GM12878 (cell line): ENCODE measurements at regions not wholly inside any gene's neighbourhood (a gene's known extent, or its start where the extent isn't known, plus 50 kb on each side); places are given as distances from the start of the nearest gene placed in this dataset.

Source experiments
- ATAC-seq: fragments of 200-7000 bp; cut with Tn5 transposase; 3 replicates; pipeline ENCODE4 v1.9.1; 2020; ENCODE audit warnings: mild to moderate bottlenecking, moderate library complexity
- BruUV-seq: library from RNA; stranded (reverse); fragments of 400-500 nt; replicated peaks from 2 replicates; lab custom pipeline; 2021; lab: Mats Ljungman, UMichigan
- CTCF ChIA-PET: fragments of 300-600 bp; sonication (Branson Sonifier 250); formaldehyde crosslinking; extraction: SDS; loops from one replicate; lab custom pipeline; 2021; ENCODE audit warnings: inconsistent platforms; lab: Yijun Ruan, JAX
- POLR2A ChIA-PET: fragments of 350-600 bp; formaldehyde crosslinking; extraction: SDS; loops from one replicate; lab custom pipeline; 2021; ENCODE audit warnings: inconsistent platforms; lab: Charles Lee
- RAD21 ChIA-PET: fragments of 300-600 bp; sonication (Branson Sonifier 250); formaldehyde crosslinking; loops from one replicate; lab custom pipeline; 2023; ENCODE audit warnings: antibody characterized with exemption; ENCODE audit not compliant: unreplicated experiment; lab: Charles Lee
- SMC1A ChIA-PET: fragments of 300-600 bp; sonication (Branson Sonifier 250); formaldehyde crosslinking; loops from one replicate; lab custom pipeline; 2023; ENCODE audit not compliant: unreplicated experiment, uncharacterized antibody; lab: Charles Lee
- DNase-seq: peaks from one replicate; pipeline ENCODE4 v3.0.0-alpha.2; 2011; ENCODE audit warnings: low read depth, low spot score
- FAIRE-seq: peaks from 3 replicates; lab custom pipeline; 2011; peaks lifted over from hg19 to GRCh38; lab: Jason Lieb, UNC
- H2AFZ ChIP-seq: 2 replicates; pipeline ENCODE4 v1.6.0; 2011; ENCODE audit warnings: low read depth, low read length, control low read depth; ENCODE audit not compliant: control insufficient read depth
- H3K27ac ChIP-seq: 2 replicates; pipeline ENCODE4 v1.5.1; 2011; ENCODE audit warnings: control low read depth; ENCODE audit not compliant: control insufficient read depth, insufficient read depth
- H3K27me3 ChIP-seq, 2 experiments: replicated peaks in 1 of 2; 2 replicates each; pipeline versions ENCODE4 v1.6.0 to v1.6.1; 2011; ENCODE audit warnings: low read length in 1 of 2; ENCODE audit not compliant: control insufficient read depth in 2 of 2, insufficient read depth in 2 of 2
- H3K36me3 ChIP-seq, 2 experiments: 2 replicates each; pipeline ENCODE4 v1.5.1; 2011; ENCODE audit warnings: low read length in 1 of 2; ENCODE audit not compliant: control insufficient read depth in 2 of 2, insufficient read depth in 2 of 2
- H3K4me1 ChIP-seq: 2 replicates; pipeline ENCODE4 v1.6.1; 2011; ENCODE audit warnings: mild to moderate bottlenecking, low read length, moderate library complexity, mixed read lengths; ENCODE audit not compliant: control insufficient read depth, insufficient read depth
- H3K4me2 ChIP-seq: 2 replicates; pipeline ENCODE4 v1.6.0; 2011; ENCODE audit warnings: control low read depth; ENCODE audit not compliant: control insufficient read depth, insufficient read depth
- H3K4me3 ChIP-seq: fragments of 200-600 bp; sonication (generic); 2 replicates; pipeline ENCODE4 v1.5.1; 2016
- H3K79me2 ChIP-seq: 2 replicates; pipeline ENCODE4 v1.6.0; 2011; ENCODE audit warnings: low read length; ENCODE audit not compliant: control insufficient read depth, insufficient read depth
- H3K9ac ChIP-seq: 2 replicates; pipeline ENCODE4 v1.8.0; 2011; ENCODE audit warnings: low read length, control low read depth, mixed read lengths; ENCODE audit not compliant: control insufficient read depth, insufficient read depth
- H3K9me3 ChIP-seq: replicated peaks from 3 replicates; pipeline ENCODE4 v1.5.1; 2011; ENCODE audit warnings: mild to moderate bottlenecking, low read length; ENCODE audit not compliant: control insufficient read depth, insufficient read depth
- H4K20me1 ChIP-seq: 2 replicates; pipeline ENCODE4 v1.6.0; 2011; ENCODE audit not compliant: control insufficient read depth, insufficient read depth
- BCL3 ChIP-seq: IDR thresholded peaks from 2 replicates; pipeline ENCODE4 v1.6.1; 2011; ENCODE audit warnings: borderline replicate concordance, low read depth, mild to moderate bottlenecking, moderate library complexity, low read length; ENCODE audit not compliant: insufficient read depth, poor library complexity, severe bottlenecking
- CHD2 ChIP-seq: IDR thresholded peaks from 2 replicates; pipeline ENCODE4 v1.6.1; 2011; ENCODE audit warnings: low read depth, low read length, improper control_type of control experiment, borderline replicate concordance
- HDGF ChIP-seq: fragments of 450-650 bp; IDR thresholded peaks from 2 replicates; pipeline ENCODE4 v1.6.1; 2016; ENCODE audit warnings: antibody characterized with exemption
- JUND ChIP-seq: IDR thresholded peaks from 2 replicates; pipeline ENCODE4 v1.6.1; 2012; ENCODE audit warnings: low read depth, mild to moderate bottlenecking, low read length, improper control_type of control experiment, moderate library complexity
- KAT2A ChIP-seq: conservative IDR thresholded peaks from 2 replicates; pipeline ENCODE4 v1.6.1; 2011; ENCODE audit warnings: low read depth, low read length; ENCODE audit not compliant: control insufficient read depth
- MEF2B ChIP-seq: fragments of 450-650 bp; IDR thresholded peaks from 2 replicates; pipeline ENCODE4 v1.6.1; 2018; ENCODE audit warnings: mild to moderate bottlenecking, moderate library complexity; ENCODE audit not compliant: partially characterized antibody, poor library complexity, severe bottlenecking
- MLLT1 ChIP-seq: fragments of 450-650 bp; IDR thresholded peaks from 2 replicates; pipeline ENCODE4 v1.6.1; 2016; ENCODE audit warnings: mild to moderate bottlenecking
- NR2C1 ChIP-seq: fragments of 450-650 bp; IDR thresholded peaks from 2 replicates; pipeline ENCODE4 v1.6.1; 2017; ENCODE audit warnings: antibody characterized with exemption, mild to moderate bottlenecking, moderate library complexity
- NR2C2 ChIP-seq: IDR thresholded peaks from 2 replicates; pipeline ENCODE4 v1.6.1; 2011; ENCODE audit warnings: borderline replicate concordance, low read depth; ENCODE audit not compliant: control insufficient read depth, insufficient read length
- PAX8 ChIP-seq: fragments of 450-650 bp; IDR thresholded peaks from 2 replicates; pipeline ENCODE4 v1.6.1; 2017; ENCODE audit warnings: mild to moderate bottlenecking, moderate library complexity
- SIX5 ChIP-seq: IDR thresholded peaks from 2 replicates; pipeline ENCODE4 v1.6.1; 2011; ENCODE audit warnings: mild to moderate bottlenecking, low read depth, low read length, moderate library complexity; ENCODE audit not compliant: severe bottlenecking
- SMARCA5 ChIP-seq: fragments of 450-650 bp; IDR thresholded peaks from 2 replicates; pipeline ENCODE4 v1.6.1; 2017; ENCODE audit warnings: mild to moderate bottlenecking
- SREBF1 ChIP-seq: IDR thresholded peaks from 2 replicates; pipeline ENCODE4 v1.6.1; 2012; ENCODE audit warnings: mild to moderate bottlenecking, low read length
- TARDBP ChIP-seq: IDR thresholded peaks from 2 replicates; pipeline ENCODE4 v1.6.1; 2016; ENCODE audit warnings: borderline replicate concordance
- TBL1XR1 ChIP-seq: IDR thresholded peaks from 2 replicates; pipeline ENCODE4 v1.6.1; 2012; ENCODE audit warnings: low read depth, low read length, improper control_type of control experiment
- ZBED1 ChIP-seq: IDR thresholded peaks from 2 replicates; pipeline ENCODE4 v1.6.1; 2016; ENCODE audit warnings: borderline replicate concordance
- ZNF207 ChIP-seq: fragments of 450-650 bp; IDR thresholded peaks from 2 replicates; pipeline ENCODE4 v1.6.1; 2014; ENCODE audit warnings: antibody characterized with exemption, mild to moderate bottlenecking, borderline replicate concordance
- ZNF687 ChIP-seq: fragments of 450-650 bp; IDR thresholded peaks from 2 replicates; pipeline ENCODE4 v1.6.1; 2017; ENCODE audit warnings: mild to moderate bottlenecking, moderate library complexity
- WGBS: methylation state at CpG from one replicate; pipeline ENCODE4 v1.1.6; 2016; ENCODE audit warnings: low lambda C conversion rate; ENCODE audit not compliant: insufficient replicate concordance, insufficient coverage; ENCODE audit errors: missing lambda C conversion rate; 5-methylcytosine and 5-hydroxymethylcytosine counted together
- in situ Hi-C: fragments of 300-500 bp; cut with MboI; formaldehyde crosslinking; loops from 9 replicates; pipeline ENCODE4 v1.14.3; 2018; ENCODE audit warnings: mixed read lengths
- intact Hi-C: fragments of 100-400 bp; cut with micrococcal nuclease; formaldehyde crosslinking; loops from one replicate; pipeline ENCODE4 v1.14.2; 2022; ENCODE audit not compliant: unreplicated experiment

GRCh38 chr2:204483608-204484081 is 61.6 kb upstream of the PARD3B start (continued):
- TF ChIP-seq MLLT1 (no peak), JUND (no peak)
- TF ChIP-seq, all 136 proteins: peak for 0

- H3K27me3 ChIP-seq, result peaks cover 0 to 3% of the 10 kb centered on the region in 2 experiments; a peak in 1 of 4 replicates
- no peak overlapping the region for H3K9ac ChIP-seq
- intact Hi-C loops (no loop called here), in situ Hi-C loops (no loop called here)
- RAD21 ChIA-PET, result no interaction called here
- H3K4me2 ChIP-seq, result no peak overlapping the region
- ATAC-seq (no peak), FAIRE-seq (no peak), DNase-seq (no peak)
- SMC1A ChIA-PET, result no interaction called here
- H3K9me3 ChIP-seq, result no peaks in the 10 kb centered on the region
- no peak overlapping the region for H3K4me3 ChIP-seq
- no peaks in the 10 kb centered on the region for H3K79me2 ChIP-seq
- TF ChIP-seq ZBED1 (no peak), BCL3 (no peak), CHD2 (no peak), MEF2B (no peak), KAT2A (no peak), TBL1XR1 (no peak), ZNF207 (no peak), TARDBP (no peak), NR2C2 (no peak), PAX8 (no peak), SREBF1 (no peak), NR2C1 (no peak), ZNF687 (no peak), SIX5 (no peak), SMARCA5 (no peak), HDGF (no peak)
- CTCF ChIA-PET, result no interaction called here
- H3K36me3 ChIP-seq, result no peaks in the 10 kb centered on the region
- WGBS, result 16% methylated on average over 3 of the region's 3 CpGs
- POLR2A ChIA-PET, result no interaction called here
- no peak overlapping the region for H2AFZ ChIP-seq
- no peaks in the 10 kb centered on the region for H4K20me1 ChIP-seq
- no peak overlapping the region for H3K27ac ChIP-seq
- H3K4me1 ChIP-seq, result no peaks in the 10 kb centered on the region
- BruUV-seq, result no TSS peak
Observed at GRCh38 chr2:204486321-204486720, 59.0 kb upstream of the PARD3B start.
